GM23338 (cell line): ENCODE measurements at regions not wholly inside any gene's neighbourhood (a gene's known extent, or its start where the extent isn't known, plus 50 kb on each side); places are given as distances from the start of the nearest gene placed in this dataset.

Experiments
- ATAC-seq: fragments of 200-7000 bp; cut with Tn5 transposase; 3 replicates; pipeline ENCODE4 v1.9.1; 2020
- DNase-seq: peaks from one replicate; pipeline ENCODE4 v3.0.0-alpha.2; 2015; ENCODE audit warnings: low spot score
- H2AFZ ChIP-seq: fragments of 200-600 bp; sonication (generic); 2 replicates; pipeline ENCODE4 v1.8.0; 2016; ENCODE audit warnings: antibody characterized with exemption, mild to moderate bottlenecking, moderate library complexity
- H3F3A ChIP-seq: fragments of 200-600 bp; sonication (generic); replicated peaks from 2 replicates; pipeline ENCODE4 v1.8.0; 2017; ENCODE audit warnings: antibody characterized with exemption, mixed run types, low read depth
- H3K27ac ChIP-seq: fragments of 200-600 bp; sonication (generic); 2 replicates; pipeline ENCODE4 v1.6.1; 2016; ENCODE audit warnings: low read depth
- H3K27me3 ChIP-seq: fragments of 200-600 bp; sonication (generic); 2 replicates; pipeline ENCODE4 v1.8.0; 2016; ENCODE audit warnings: mild to moderate bottlenecking, mixed run types, moderate library complexity; ENCODE audit not compliant: insufficient read depth
- H3K36me3 ChIP-seq: fragments of 200-600 bp; sonication (generic); 2 replicates; pipeline ENCODE4 v1.8.0; 2016; ENCODE audit warnings: mild to moderate bottlenecking; ENCODE audit not compliant: insufficient read depth
- H3K4me1 ChIP-seq: fragments of 200-600 bp; sonication (generic); 2 replicates; pipeline ENCODE4 v1.8.0; 2016; ENCODE audit warnings: mild to moderate bottlenecking, moderate library complexity; ENCODE audit not compliant: insufficient read depth
- H3K4me2 ChIP-seq: fragments of 200-600 bp; sonication (generic); 2 replicates; pipeline ENCODE4 v1.7.1; 2017; ENCODE audit warnings: mixed run types
- H3K4me3 ChIP-seq: fragments of 200-600 bp; sonication (generic); 2 replicates; pipeline ENCODE4 v1.6.1; 2016; ENCODE audit warnings: mixed run types
- H3K79me2 ChIP-seq: fragments of 200-600 bp; sonication (generic); replicated peaks from 2 replicates; pipeline ENCODE4 v1.8.0; 2017; ENCODE audit warnings: mild to moderate bottlenecking; ENCODE audit not compliant: insufficient read depth
- H3K9me2 ChIP-seq: fragments of 200-600 bp; sonication (generic); 2 replicates; pipeline ENCODE4 v1.8.0; 2017; ENCODE audit not compliant: insufficient read depth
- H4K20me1 ChIP-seq: fragments of 200-600 bp; sonication (generic); replicated peaks from 2 replicates; pipeline ENCODE4 v1.8.0; 2017; ENCODE audit warnings: mild to moderate bottlenecking; ENCODE audit not compliant: insufficient read depth
- H3K27ac Mint-ChIP-seq: 2 replicates; pipeline ENCODE4 v1.8.0; 2020; ENCODE audit warnings: inconsistent platforms, mild to moderate bottlenecking, moderate library complexity, mixed read lengths
- H3K27me3 Mint-ChIP-seq: 3 replicates; pipeline ENCODE4 v1.8.0; 2022; ENCODE audit warnings: low read depth, mild to moderate bottlenecking, moderate library complexity, mixed read lengths, inconsistent platforms; ENCODE audit not compliant: insufficient read depth, poor library complexity
- H3K36me3 Mint-ChIP-seq: 3 replicates; pipeline ENCODE4 v1.8.0; 2021; ENCODE audit warnings: low read depth, mild to moderate bottlenecking, inconsistent platforms, moderate library complexity, mixed read lengths
- H3K4me1 Mint-ChIP-seq: 3 replicates; pipeline ENCODE4 v1.8.0; 2020; ENCODE audit warnings: mild to moderate bottlenecking, inconsistent platforms, mixed read lengths
- H3K4me3 Mint-ChIP-seq: 3 replicates; pipeline ENCODE4 v1.8.0; 2021; ENCODE audit warnings: moderate library complexity, mild to moderate bottlenecking, inconsistent platforms, mixed read lengths
- H3K9me3 Mint-ChIP-seq: 3 replicates; pipeline ENCODE4 v1.8.0; 2020; ENCODE audit warnings: moderate library complexity, mild to moderate bottlenecking, inconsistent platforms, mixed read lengths
- CREB1 ChIP-seq: fragments of 250-450 bp; sonication (Bioruptor Pico); IDR thresholded peaks from 2 replicates; pipeline ENCODE4 v1.5.0; 2020; ENCODE audit warnings: low read depth, mild to moderate bottlenecking, moderate library complexity
- CTCF ChIP-seq, 2 experiments: fragments of 200-600 bp in 1 of 2; sonication (generic) in 1 of 2; conservative IDR thresholded peaks; 2 replicates each; pipeline versions ENCODE4 v1.5.1 to v1.6.1; 2016 to 2017; ENCODE audit warnings: antibody characterized with exemption in 2 of 2, low read depth in 2 of 2, mild to moderate bottlenecking in 2 of 2, moderate library complexity in 1 of 2
- EZH2 ChIP-seq: fragments of 200-600 bp; sonication (generic); IDR thresholded peaks from one replicate; pipeline ENCODE4 v1.8.0; 2017; ENCODE audit warnings: antibody characterized with exemption, mild to moderate bottlenecking, low read depth; ENCODE audit not compliant: unreplicated experiment
- JUNB ChIP-seq: IDR thresholded peaks from one replicate; pipeline ENCODE4 v1.6.1; 2016; ENCODE audit warnings: antibody characterized with exemption; ENCODE audit not compliant: unreplicated experiment
- REST ChIP-seq: IDR thresholded peaks from one replicate; pipeline ENCODE4 v1.6.1; 2018; ENCODE audit warnings: antibody characterized with exemption; ENCODE audit not compliant: unreplicated experiment
- STAT1 ChIP-seq: IDR thresholded peaks from one replicate; pipeline ENCODE4 v1.6.1; 2016; ENCODE audit warnings: antibody characterized with exemption; ENCODE audit not compliant: unreplicated experiment
- ZNF114 ChIP-seq: fragments of 250-450 bp; sonication (Bioruptor Pico); IDR thresholded peaks from 2 replicates; pipeline ENCODE4 v1.5.0; 2020; ENCODE audit warnings: mild to moderate bottlenecking, moderate library complexity
- ZNF331 ChIP-seq: fragments of 250-450 bp; sonication (Bioruptor Pico); IDR thresholded peaks from 2 replicates; pipeline ENCODE4 v1.5.0; 2020; ENCODE audit warnings: low read depth, mild to moderate bottlenecking, moderate library complexity

DNA sequence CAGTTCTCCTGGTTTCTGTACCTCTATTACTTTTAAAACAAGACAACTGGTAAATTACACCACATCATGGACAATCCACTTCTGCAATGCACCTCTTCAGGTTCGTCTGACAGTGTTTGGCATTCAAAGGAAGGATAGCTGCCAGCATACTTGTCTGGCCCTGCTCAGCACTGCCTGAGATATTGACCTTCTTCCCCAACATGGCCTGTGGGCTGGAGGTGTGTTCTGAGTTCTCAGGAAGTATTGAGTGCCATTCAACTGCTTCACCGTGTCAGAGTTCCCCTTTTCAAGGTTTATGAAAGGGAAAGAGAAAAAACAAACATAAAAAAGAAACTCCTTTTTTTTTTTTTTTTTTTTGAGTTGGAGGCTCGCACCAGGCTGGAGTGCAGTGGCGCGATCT is 267.9 kb upstream of the SASH1 start (continued):
- TF ChIP-seq REST (no peak), CTCF (conservative IDR thresholded peaks at IDR 0.05; ENCODE audit: low read depth in 2 of 2) (no peak), STAT1 (no peak), ZNF331 (CRISPR knock-in tag) (no peak), CREB1 (CRISPR knock-in tag) (no peak), JUNB (no peak), ZNF114 (CRISPR knock-in tag) (no peak), EZH2 (no peak)

- no peaks in the 10 kb centered on the region; the same call in 2 of the 3 replicates for H3K36me3 Mint-ChIP-seq
- H3K27ac Mint-ChIP-seq: no peak overlapping the region
- H3K4me3 ChIP-seq: no peak overlapping the region
- no peaks in the 10 kb centered on the region for H3K36me3 ChIP-seq
- H3K4me3 Mint-ChIP-seq: no peak overlapping the region
- H3K27ac ChIP-seq: no peak overlapping the region
- no peaks in the 10 kb centered on the region for H3K27me3 ChIP-seq
- no peaks in the 10 kb centered on the region for H3K79me2 ChIP-seq
- H3K9me2 ChIP-seq: no peaks in the 10 kb centered on the region
- ATAC-seq (no peak), DNase-seq (no peak)
- no peaks in the 10 kb centered on the region for H3K4me1 ChIP-seq
- H3K9me3 Mint-ChIP-seq: peaks cover 13% of the 10 kb centered on the region
- no peaks in the 10 kb centered on the region for H4K20me1 ChIP-seq
- H3K4me2 ChIP-seq: no peak overlapping the region
- no peak overlapping the region for H2AFZ ChIP-seq
- H3F3A ChIP-seq: no peaks in the 10 kb centered on the region
- H3K4me1 Mint-ChIP-seq: no peaks in the 10 kb centered on the region
- H3K27me3 Mint-ChIP-seq: no peaks in the 10 kb centered on the region
- no peak for TF ChIP-seq ZNF114 (CRISPR knock-in tag)
- no peak for TF ChIP-seq REST
- no peak for TF ChIP-seq EZH2
- no peak for TF ChIP-seq CTCF (conservative IDR thresholded peaks at IDR 0.05; ENCODE audit: low read depth in 2 of 2)
- TF ChIP-seq JUNB: no peak
Measured at GRCh38 chr6:148075352-148075751, 267.3 kb upstream of the SASH1 start.
